GM10248 (cell line): ENCODE measurements at regions not wholly inside any gene's neighbourhood (a gene's known extent, or its start where the extent isn't known, plus 50 kb on each side); places are given as distances from the start of the nearest gene placed in this dataset.
A peak's percentile ranks its signal among the peaks of the same experiment; 100 is the strongest.
"Not testable (repeated sequence)": the region's sequence is repeated elsewhere in the genome, so short reads cannot be mapped to it uniquely, and the experiment has no call there.

Experiments
- CTCF ChIA-PET: fragments of 300-600 bp; sonication (Branson Sonifier 250); formaldehyde crosslinking; extraction: SDS; loops from one replicate; lab custom pipeline; 2021; ENCODE audit warnings: antibody characterized with exemption; lab: Yijun Ruan, JAX
- POLR2A ChIA-PET: fragments of 350-650 bp; sonication (Branson Sonifier 250); formaldehyde crosslinking; extraction: SDS; loops from one replicate; lab custom pipeline; 2020; ENCODE audit warnings: antibody characterized with exemption; lab: Yijun Ruan, JAX
- DNase-seq: peaks from one replicate; pipeline ENCODE4 v3.0.0; 2012; ENCODE audit errors: extremely low spot score
- CTCF ChIP-seq: IDR thresholded peaks from 2 replicates; pipeline ENCODE4 v1.5.1; 2012; ENCODE audit warnings: mild to moderate bottlenecking, low read depth; ENCODE audit errors: extremely low read depth, missing control alignments, control extremely low read depth

DNA sequence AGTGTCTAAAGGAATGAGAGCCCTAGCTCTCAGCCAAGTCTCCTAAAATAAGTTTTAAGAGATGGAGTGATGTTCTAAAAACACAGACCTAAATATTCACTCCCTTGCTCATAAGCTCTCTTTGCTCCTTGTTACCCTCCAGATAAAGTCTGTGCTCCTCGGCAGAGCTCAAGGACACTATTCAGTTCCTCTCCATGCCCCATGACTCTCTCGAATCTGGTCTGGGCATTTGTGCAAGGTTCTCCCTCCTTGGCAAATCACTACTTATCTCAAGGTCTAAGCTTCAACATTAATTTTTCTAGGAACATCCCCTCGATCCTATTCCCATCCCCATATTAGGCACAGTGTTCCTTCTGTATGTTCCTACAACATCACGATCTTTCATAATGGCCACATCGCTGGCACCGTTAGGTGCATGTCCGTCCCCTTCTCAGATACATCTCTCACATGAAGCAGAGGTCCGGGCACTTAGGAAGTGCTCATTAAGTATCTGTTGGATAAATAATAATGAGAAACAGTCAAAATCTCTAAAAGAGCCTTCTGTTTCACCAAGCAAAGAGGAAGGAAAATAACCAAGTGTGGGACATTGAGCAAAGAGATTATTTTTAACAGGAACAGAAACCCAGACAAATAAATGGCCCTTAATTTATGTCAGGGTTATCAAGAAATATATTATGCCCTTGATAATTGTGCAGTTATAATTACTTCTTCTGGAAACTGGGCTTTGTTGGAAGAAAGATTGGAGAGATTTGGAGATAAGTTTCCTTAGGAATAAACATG lies 85.9 kb upstream of the HTR4 start:
- POLR2A ChIA-PET, result no interaction called here
- CTCF ChIA-PET, result interaction anchor here (0.6 to 15.2 kb wide), 23 partner anchors 9 to 523 kb away, joined by 3 to 386 read pairs (median 6); no protein-coding TSS in a partner anchor
- no peak for TF ChIP-seq CTCF
- DNase-seq, result no peak

GRCh38 chr5:148740966-148741742 lies 85.3 kb upstream of the ADRB2 start:
- DNase-seq, result peak; percentile 38
- POLR2A ChIA-PET, result no interaction called here
- TF ChIP-seq CTCF, result peak; percentile 47

DNA sequence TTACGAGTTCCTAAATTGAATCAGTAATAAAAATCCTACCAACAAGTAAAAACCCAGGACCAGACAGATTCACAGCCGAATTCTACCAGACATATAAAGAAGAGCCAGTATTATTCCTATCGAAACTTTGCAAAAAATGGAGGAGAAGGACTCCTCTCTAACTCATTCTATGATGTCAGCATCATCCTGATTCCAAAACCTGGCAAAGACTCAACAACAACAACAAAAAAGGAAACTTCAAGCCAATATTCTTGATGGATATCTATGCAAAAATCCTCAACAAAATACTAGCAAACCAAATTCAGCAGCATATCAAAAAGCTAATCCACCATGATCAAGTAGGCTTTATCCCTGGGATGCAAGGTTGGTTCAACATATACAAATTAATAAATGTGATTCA lies 84.6 kb upstream of the ADRB2 start:
- CTCF ChIA-PET, result interaction anchor here (0.7 to 15.2 kb wide), 30 partner anchors 9 to 373 kb away, joined by 3 to 386 read pairs (median 5); no protein-coding TSS in a partner anchor
- POLR2A ChIA-PET, DNase-seq: not testable (repeated sequence)

More at GRCh38 chr5:148740966-148741742, 85.3 kb upstream of the ADRB2 start:
- CTCF ChIA-PET, result interaction anchor here (0.7 to 15.2 kb wide), 37 partner anchors 10 to 374 kb away, joined by 3 to 386 read pairs (median 4); no protein-coding TSS in a partner anchor

DNA sequence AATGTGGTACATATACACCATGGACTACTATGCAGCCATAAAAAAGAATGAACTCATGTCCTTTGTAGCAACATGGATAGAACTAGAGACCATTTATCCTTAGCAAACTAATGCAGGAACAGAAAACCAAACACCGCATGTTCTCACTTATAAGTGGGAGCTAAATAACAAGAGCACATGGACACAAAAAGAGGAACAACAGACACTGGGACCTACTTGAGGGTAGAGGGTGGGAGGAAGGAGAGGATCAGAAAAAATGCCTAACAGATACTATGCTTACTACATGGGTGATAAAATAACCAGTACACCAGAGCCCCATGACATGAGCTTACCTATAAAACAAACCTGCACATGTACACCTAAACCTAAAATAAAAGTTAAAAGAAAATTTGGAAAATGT lies 82.0 kb upstream of the ADRB2 start:
- CTCF ChIA-PET, result interaction anchor here (0.9 to 15.2 kb wide), 5 partner anchors 13 to 253 kb away, joined by 3 to 184 read pairs (median 3); no protein-coding TSS in a partner anchor
- DNase-seq, POLR2A ChIA-PET: not testable (repeated sequence)

- DNase-seq, result peak; percentile 37
- CTCF ChIA-PET, result interaction anchor here (1.1 to 15.2 kb wide), 6 partner anchors 9 to 289 kb away, joined by 3 to 184 read pairs (median 5); no protein-coding TSS in a partner anchor
- POLR2A ChIA-PET, result no interaction called here
- TF ChIP-seq CTCF, result no peak
Measured at GRCh38 chr5:148746826-148747535, 79.4 kb upstream of the ADRB2 start.

DNA sequence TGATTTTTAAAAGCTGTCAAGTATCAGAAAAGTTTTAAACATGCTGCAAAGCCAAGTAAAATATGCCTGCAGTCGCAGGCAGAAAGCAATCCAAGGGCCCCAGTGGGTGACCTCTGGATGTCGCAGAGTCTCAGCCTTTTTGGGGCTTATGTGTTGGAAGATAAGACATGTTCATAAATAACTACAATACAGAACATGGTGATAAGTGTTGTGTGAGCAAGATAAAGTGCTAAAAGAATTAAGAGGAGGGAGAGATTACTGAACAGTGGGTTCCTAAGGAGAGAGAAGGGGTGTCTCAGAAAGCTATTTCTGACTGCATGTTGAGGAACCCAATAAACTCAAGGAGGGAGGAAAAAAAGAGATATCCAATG lies 78.9 kb upstream of the ADRB2 start:
- CTCF ChIA-PET, result interaction anchor here (1.1 to 15.2 kb wide), 5 partner anchors 17 to 288 kb away, joined by 3 to 184 read pairs (median 6); no protein-coding TSS in a partner anchor
- no peak for TF ChIP-seq CTCF
- POLR2A ChIA-PET, result no interaction called here

More for the DNA sequence above, 78.9 kb upstream of the ADRB2 start:
- DNase-seq, result no peak
